ENCODE measurements at regions not wholly inside any gene's neighbourhood (a gene's known extent, or its start where the extent isn't known, plus 50 kb on each side); places are given as distances from the start of the nearest gene placed in this dataset.
"Not testable (repeated sequence)": the region's sequence is repeated elsewhere in the genome, so short reads cannot be mapped to it uniquely, and the experiment has no call there.

DNA sequence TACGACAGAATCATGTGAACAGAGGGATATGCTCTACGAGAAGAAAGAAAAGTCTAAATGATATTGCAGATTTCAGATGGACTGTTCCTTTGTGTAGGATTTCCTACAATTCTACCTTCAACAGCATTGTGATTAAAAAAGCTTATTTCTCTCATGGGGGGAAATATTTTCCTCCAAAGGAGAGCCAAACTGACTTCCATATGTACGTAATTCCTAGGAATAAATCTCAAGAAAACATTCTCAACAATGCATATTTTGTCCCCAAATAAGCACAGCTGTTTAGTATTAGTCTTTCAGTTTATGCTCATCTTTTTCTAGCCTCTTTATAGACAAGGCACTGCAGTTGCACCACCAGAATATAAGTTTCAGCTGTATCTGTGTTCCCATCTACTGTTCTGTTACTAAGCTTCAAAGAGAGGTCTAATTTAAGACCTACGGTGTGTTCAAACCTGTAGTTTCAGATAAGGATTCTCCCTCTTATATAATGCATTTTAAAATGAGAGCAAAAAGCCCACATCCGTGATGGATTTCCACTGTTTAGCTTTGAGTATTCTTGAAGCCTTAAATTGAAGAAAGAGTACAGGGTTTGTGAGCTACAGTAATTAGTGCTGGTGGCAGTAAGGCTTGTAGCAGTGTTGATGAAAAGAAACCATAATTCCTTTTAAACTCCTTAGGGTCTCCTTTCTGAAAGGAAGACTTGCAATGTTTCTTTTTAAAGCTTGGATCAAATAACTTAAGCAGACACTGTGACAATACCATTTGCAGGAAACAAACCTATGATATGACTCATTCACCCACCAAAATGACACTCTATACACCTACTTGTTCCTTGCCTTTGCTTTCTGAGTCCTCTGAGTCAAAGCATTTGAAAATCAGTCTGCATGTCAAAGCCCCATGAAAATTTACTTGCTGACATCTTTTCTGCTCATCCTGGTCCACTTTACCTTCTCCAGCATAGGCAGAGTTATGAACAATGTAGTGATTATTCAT is 754.1 kb downstream of the NOVA1 start:
- no peak for DNase-seq

GRCh38 chr14:25841226-25841625 is 756.6 kb downstream of the NOVA1 start:
- DNase-seq = no peak

DNA sequence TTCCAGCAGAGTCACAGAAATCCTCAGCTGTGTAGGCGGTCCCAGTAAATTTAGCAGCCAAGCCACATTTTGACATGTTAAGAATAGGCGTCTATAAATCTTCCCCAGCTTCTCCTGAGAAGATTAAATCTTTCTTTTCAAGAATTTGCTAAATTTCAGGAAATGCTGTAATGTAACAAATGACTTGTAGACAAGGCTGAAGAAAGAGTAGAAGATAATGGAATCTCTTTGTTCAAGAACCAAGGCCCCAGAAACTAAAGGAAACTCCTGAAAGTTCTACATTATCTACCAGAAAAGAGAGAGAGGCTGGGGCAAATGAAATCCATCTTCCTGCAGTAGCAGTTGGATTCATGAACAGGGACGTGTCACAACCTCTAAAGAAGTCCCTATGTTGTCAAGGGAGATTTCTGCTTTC is 760.3 kb downstream of the NOVA1 start:
- no peak for DNase-seq

GRCh38 chr14:25836636-25837035 is 761.2 kb downstream of the NOVA1 start:
- DNase-seq = no peak

GRCh38 chr14:25833341-25834126 is 764.3 kb downstream of the NOVA1 start:
- no peak for DNase-seq

DNA sequence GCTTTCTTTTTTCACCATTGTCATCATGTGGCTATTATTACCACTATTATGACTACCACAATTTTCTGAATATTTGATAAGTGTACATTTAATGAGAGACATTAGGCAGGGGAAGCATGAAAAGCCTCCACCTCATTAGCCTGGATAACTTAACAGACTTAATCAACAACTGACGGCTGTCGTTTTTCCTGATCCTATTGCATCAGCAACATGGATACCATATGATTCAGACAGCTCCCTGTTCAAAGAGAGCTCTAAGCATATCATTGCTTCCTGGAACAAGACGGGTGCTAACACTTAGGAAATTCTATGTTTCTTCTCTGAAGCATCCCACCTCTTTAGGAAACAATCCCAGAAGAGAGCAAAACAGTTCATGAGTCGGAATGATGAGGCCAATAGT is 765.2 kb downstream of the NOVA1 start:
- DNase-seq = no peak

DNA sequence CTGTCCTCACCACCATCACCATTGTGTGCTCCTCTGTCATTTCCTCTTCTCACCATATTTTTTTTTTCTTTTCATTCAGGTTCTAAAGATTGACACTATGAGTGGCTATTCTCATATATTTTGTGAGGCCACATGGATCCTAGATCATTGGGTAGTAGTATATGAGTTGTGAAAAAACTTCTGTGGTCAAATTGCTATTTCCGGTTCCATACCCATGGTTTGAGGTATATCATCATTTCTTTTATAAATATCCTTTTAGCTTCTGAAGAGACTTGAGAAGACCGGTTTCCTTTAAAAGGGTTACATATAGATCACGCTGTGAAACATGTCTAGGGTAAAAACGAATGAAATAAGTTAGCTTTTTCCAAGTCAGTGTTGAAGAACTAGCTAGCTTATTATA is 769.3 kb downstream of the NOVA1 start:
- DNase-seq = no peak

GRCh38 chr14:25826105-25826504 is 771.7 kb downstream of the NOVA1 start:
- DNase-seq = no peak

DNA sequence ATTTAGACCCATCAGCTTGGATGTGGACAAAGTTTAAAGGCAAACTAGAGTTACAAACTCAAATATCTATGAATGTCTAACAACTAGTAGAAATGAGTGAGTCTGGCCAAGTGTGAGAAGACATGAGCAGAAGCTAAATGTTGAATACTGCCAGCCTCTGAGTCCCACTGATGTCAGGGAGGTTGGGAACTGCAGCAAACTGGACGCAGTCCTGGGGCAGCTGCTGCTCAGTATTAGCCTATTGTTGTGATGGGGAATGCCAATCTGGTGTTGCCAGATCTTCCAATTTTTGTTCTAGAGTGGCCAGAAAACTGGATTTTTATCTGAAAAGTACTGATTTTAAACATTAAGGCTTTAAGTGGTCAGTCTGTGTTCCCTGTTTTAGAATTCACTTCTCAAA is 770.4 kb upstream of the STXBP6 start:
- DNase-seq = no peak

- DNase-seq = not testable (repeated sequence)
Observed at GRCh38 chr14:25814622-25815021, 764.7 kb upstream of the STXBP6 start.

GRCh38 chr14:25803386-25804018 is 753.6 kb upstream of the STXBP6 start:
- DNase-seq = no peak

GRCh38 chr14:25800841-25801240 is 750.9 kb upstream of the STXBP6 start:
- no peak for DNase-seq

- DNase-seq = no peak
Observed at GRCh38 chr14:25788252-25788651, 738.3 kb upstream of the STXBP6 start.

- DNase-seq = no peak
Observed at GRCh38 chr14:25765909-25766308, 716.0 kb upstream of the STXBP6 start.

- no peak for DNase-seq
Observed at GRCh38 chr14:25759920-25760655, 710.1 kb upstream of the STXBP6 start.

DNA sequence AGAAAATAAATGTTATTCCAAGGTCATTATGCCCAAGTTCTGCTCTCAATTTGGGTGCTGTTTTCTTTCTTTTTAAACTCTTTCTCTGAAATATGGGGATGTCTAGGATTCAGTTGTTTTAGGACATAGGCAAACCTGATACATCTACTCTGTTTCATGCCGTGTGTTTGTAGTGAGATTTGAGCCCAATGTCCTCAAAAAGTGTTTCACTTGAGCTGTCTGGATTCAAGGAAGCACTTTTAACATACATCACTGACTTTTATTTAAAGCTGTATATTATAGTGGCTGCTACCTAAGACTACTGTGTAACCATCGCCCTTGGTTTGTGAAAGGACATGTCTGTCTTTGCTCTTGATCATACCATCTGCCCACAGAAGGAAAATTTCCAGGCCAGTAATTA is 709.3 kb upstream of the STXBP6 start:
- DNase-seq = no peak

GRCh38 chr14:25757364-25757763 is 707.4 kb upstream of the STXBP6 start:
- DNase-seq = no peak

- DNase-seq = no peak
Observed at GRCh38 chr14:25756876-25757275, 706.9 kb upstream of the STXBP6 start.

GRCh38 chr14:25753130-25753529 is 703.2 kb upstream of the STXBP6 start:
- DNase-seq = no peak

GRCh38 chr14:25750436-25750835 is 700.5 kb upstream of the STXBP6 start:
- no peak for DNase-seq

Data from KG1 (cell line).